Fibroblast of pulmonary artery (primary cell): ENCODE measurements at regions not wholly inside any gene's neighbourhood (a gene's known extent, or its start where the extent isn't known, plus 50 kb on each side); places are given as distances from the start of the nearest gene placed in this dataset.

Source experiments
- DNase-seq: peaks from one replicate; pipeline ENCODE4 v3.0.0-alpha.2; 2010; ENCODE audit warnings: low read depth
- H3K4me3 ChIP-seq: replicated peaks from 2 replicates; pipeline ENCODE4 v1.5.1; 2011; ENCODE audit warnings: low read depth, mild to moderate bottlenecking, control low read depth, low read length, moderate library complexity
- CTCF ChIP-seq: IDR thresholded peaks from 2 replicates; pipeline ENCODE4 v1.5.1; 2011; ENCODE audit warnings: mild to moderate bottlenecking, control low read depth, low read length, inconsistent platforms; ENCODE audit errors: missing control alignments

- TF ChIP-seq CTCF, result no peak
- no peak for DNase-seq
- H3K4me3 ChIP-seq, result no peak overlapping the region
These were observed 667.0 kb downstream of the LIG4 start for GRCh38 chr13:107548338-107548737.

- TF ChIP-seq CTCF, result no peak
- no peak overlapping the region for H3K4me3 ChIP-seq
- DNase-seq, result no peak
These were observed 669.3 kb downstream of the LIG4 start for GRCh38 chr13:107545946-107546502.

GRCh38 chr13:107534548-107534947 is 680.8 kb downstream of the LIG4 start:
- no peak for TF ChIP-seq CTCF
- no peak overlapping the region for H3K4me3 ChIP-seq
- DNase-seq, result peak; percentile 3

- TF ChIP-seq CTCF, result no peak
- H3K4me3 ChIP-seq, result no peak overlapping the region
- DNase-seq, result no peak
These were observed 683.5 kb downstream of the LIG4 start for GRCh38 chr13:107531816-107532215.

- no peak for TF ChIP-seq CTCF
- no peak for DNase-seq
- H3K4me3 ChIP-seq, result no peak overlapping the region
These were observed 684.2 kb downstream of the LIG4 start for GRCh38 chr13:107531180-107531579.

- no peak for TF ChIP-seq CTCF
- no peak overlapping the region for H3K4me3 ChIP-seq
- no peak for DNase-seq
These were observed 686.3 kb downstream of the LIG4 start for GRCh38 chr13:107529035-107529434.

- no peak for DNase-seq
- no peak for TF ChIP-seq CTCF
- H3K4me3 ChIP-seq, result no peak overlapping the region
These were observed 696.6 kb downstream of the LIG4 start for GRCh38 chr13:107518780-107519179.
